ENCODE measurements at regions not wholly inside any gene's neighbourhood (a gene's known extent, or its start where the extent isn't known, plus 50 kb on each side); places are given as distances from the start of the nearest gene placed in this dataset.

- H3K18ac ChIP-seq (ENCODE audit: low read depth, low read length), result no peak overlapping the region
- dilution Hi-C loops (cut with HindIII; ENCODE audit: low sequenced_read_pairs, unreplicated experiment) (no loop called here), in situ Hi-C loops (cut with MboI; ENCODE audit: low sequenced_read_pairs) (no loop called here), intact Hi-C loops (cut with micrococcal nuclease) (loop anchor here (5.0 kb wide), 1 partner anchor 54 kb away; no protein-coding TSS in a partner anchor)
- no peak overlapping the region for H2BK15ac ChIP-seq (ENCODE audit: low read depth, low read length)
- peaks cover 1% of the 10 kb centered on the region; the same call in 1 of the 2 replicates for H3K27me3 ChIP-seq (ENCODE audit: control insufficient read depth, insufficient read depth, low read length)
- H4K91ac ChIP-seq (ENCODE audit: insufficient read depth, low read depth, low read length), result no peak overlapping the region
- no peak overlapping the region for H2AK5ac ChIP-seq (ENCODE audit: low read depth, low read length)
- TF ChIP-seq MAZ (IDR thresholded peaks at IDR 0.05; ENCODE audit: borderline replicate concordance, low read depth, low read length) (no peak), SMC3 (IDR thresholded peaks at IDR 0.05; ENCODE audit: low read depth, low read length) (no peak), NFE2L2 (IDR thresholded peaks at IDR 0.05; ENCODE audit: low read depth, low read length) (no peak), RCOR1 (IDR thresholded peaks at IDR 0.05; ENCODE audit: insufficient replicate concordance, low read length) (no peak), FOS (IDR thresholded peaks at IDR 0.05; ENCODE audit: low read depth, low read length) (no peak), RFX5 (IDR thresholded peaks at IDR 0.05; ENCODE audit: low read depth, low read length) (no peak), POLR2A (IDR thresholded peaks at IDR 0.05; ENCODE audit: low read depth, low read length) (no peak), MXI1 (IDR thresholded peaks at IDR 0.05; ENCODE audit: borderline replicate concordance, low read depth, low read length) (no peak), CHD1 (IDR thresholded peaks at IDR 0.05; ENCODE audit: low read depth, low read length) (no peak), MAFK (IDR thresholded peaks at IDR 0.05; ENCODE audit: low read depth, low read length) (no peak), BHLHE40 (IDR thresholded peaks at IDR 0.05; ENCODE audit: low read depth, low read length) (no peak), RAD21 (IDR thresholded peaks at IDR 0.05; ENCODE audit: low read length) (no peak)
- TF ChIP-seq, protein P1, sequence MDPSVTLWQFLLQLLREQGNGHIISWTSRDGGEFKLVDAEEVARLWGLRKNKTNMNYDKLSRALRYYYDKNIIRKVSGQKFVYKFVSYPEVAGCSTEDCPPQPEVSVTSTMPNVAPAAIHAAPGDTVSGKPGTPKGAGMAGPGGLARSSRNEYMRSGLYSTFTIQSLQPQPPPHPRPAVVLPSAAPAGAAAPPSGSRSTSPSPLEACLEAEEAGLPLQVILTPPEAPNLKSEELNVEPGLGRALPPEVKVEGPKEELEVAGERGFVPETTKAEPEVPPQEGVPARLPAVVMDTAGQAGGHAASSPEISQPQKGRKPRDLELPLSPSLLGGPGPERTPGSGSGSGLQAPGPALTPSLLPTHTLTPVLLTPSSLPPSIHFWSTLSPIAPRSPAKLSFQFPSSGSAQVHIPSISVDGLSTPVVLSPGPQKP (IDR thresholded peaks at IDR 0.05; ENCODE audit: borderline replicate concordance, low read depth, low read length), result no peak
- H3K56ac ChIP-seq (ENCODE audit: extremely low read depth, insufficient read depth, low read length), result no peak overlapping the region
- no peak overlapping the region for H3K14ac ChIP-seq (replicated peaks; ENCODE audit: low read depth, low read length)
- no peak overlapping the region for H2BK120ac ChIP-seq (ENCODE audit: low read depth, low read length)
- no peaks in the 10 kb centered on the region for H3K4me1 ChIP-seq (ENCODE audit: control insufficient read depth, insufficient read depth, low read length)
- peak; percentile 37 for DNase-seq
- ChIA-PET POLR2A (ENCODE audit: unreplicated experiment) (no interaction called here), CTCF (no interaction called here)
- no peak overlapping the region for H3K27ac ChIP-seq (ENCODE audit: insufficient read depth, low read length)
- no peak overlapping the region for H3K4ac ChIP-seq (ENCODE audit: low read depth, low read length)
- no TSS peak for BruUV-seq (replicated peaks)
- H3K9me3 ChIP-seq (ENCODE audit: control insufficient read depth, insufficient read depth, low read length), result no peaks in the 10 kb centered on the region
- WGBS, 2 experiments (ENCODE audit: extremely low coverage in 2 of 2, insufficient read length in 1 of 2), result no CpG with 5 or more reads among the region's 6 CpGs
- no peak overlapping the region for H4K5ac ChIP-seq (ENCODE audit: low read depth, low read length)
- H4K8ac ChIP-seq (ENCODE audit: low read depth in 2 of 2, low read length in 2 of 2), result no peak overlapping the region
- H3K9me1 ChIP-seq (ENCODE audit: insufficient read depth, low read length), result no peaks in the 10 kb centered on the region
- H3K79me1 ChIP-seq (ENCODE audit: low read depth in 1 of 2, low read length in 2 of 2), result peaks cover 0 to 3% of the 10 kb centered on the region in 2 experiments; a peak in 1 of 4 replicates
- no peak overlapping the region for H2BK5ac ChIP-seq (ENCODE audit: low read depth, low read length, poor library complexity, severe bottlenecking)
- no peaks in the 10 kb centered on the region for H4K20me1 ChIP-seq (ENCODE audit: insufficient read depth, low read length)
- no peaks in the 10 kb centered on the region for H3K36me3 ChIP-seq (ENCODE audit: control insufficient read depth, insufficient read depth, low read length)
- no peak overlapping the region for H3K4me2 ChIP-seq (ENCODE audit: low read depth, low read length)
- no peak overlapping the region for H3K9ac ChIP-seq (ENCODE audit: low read depth, low read length)
- no peak overlapping the region for H2BK20ac ChIP-seq (ENCODE audit: low read depth, low read length)
- ATAC-seq (ENCODE audit: low read depth), result no peak
- no peak overlapping the region for H2AFZ ChIP-seq (replicated peaks; ENCODE audit: low read length, poor library complexity)
- H2AK9ac ChIP-seq (replicated peaks; ENCODE audit: low read depth, low read length, poor library complexity), result no peak overlapping the region
- H3K23ac ChIP-seq (ENCODE audit: low read depth, low read length), result no peak overlapping the region
- no peak overlapping the region for H3K4me3 ChIP-seq (ENCODE audit: insufficient read depth, low read depth, low read length)
These were observed 55.1 kb upstream of the FHIP2A start for GRCh38 chr10:114766470-114766869.
